Prostate gland (tissue), 2 donors: ENCODE measurements at regions not wholly inside any gene's neighbourhood (a gene's known extent, or its start where the extent isn't known, plus 50 kb on each side); places are given as distances from the start of the nearest gene placed in this dataset.

Source experiments
- CTCF ChIP-seq, 4 experiments: fragments of 200-600 bp in 2 of 4; fragments of 450-650 bp in 2 of 4; sonication (generic) in 2 of 4; IDR thresholded peaks; 1 replicate in 3 of 4; 2 replicates in 1 of 4; pipeline ENCODE4 v1.5.1; 2016 to 2019; ENCODE audit warnings: antibody characterized with exemption in 4 of 4, mild to moderate bottlenecking in 2 of 4, moderate library complexity in 2 of 4
- POLR2A ChIP-seq: fragments of 450-650 bp; IDR thresholded peaks from one replicate; pipeline ENCODE4 v1.6.1; 2016; ENCODE audit warnings: antibody characterized with exemption, mild to moderate bottlenecking
- POLR2AphosphoS5 ChIP-seq: sonication (generic); formaldehyde crosslinking; IDR thresholded peaks from one replicate; pipeline ENCODE4 v1.6.1; 2017; ENCODE audit warnings: antibody characterized with exemption

DNA sequence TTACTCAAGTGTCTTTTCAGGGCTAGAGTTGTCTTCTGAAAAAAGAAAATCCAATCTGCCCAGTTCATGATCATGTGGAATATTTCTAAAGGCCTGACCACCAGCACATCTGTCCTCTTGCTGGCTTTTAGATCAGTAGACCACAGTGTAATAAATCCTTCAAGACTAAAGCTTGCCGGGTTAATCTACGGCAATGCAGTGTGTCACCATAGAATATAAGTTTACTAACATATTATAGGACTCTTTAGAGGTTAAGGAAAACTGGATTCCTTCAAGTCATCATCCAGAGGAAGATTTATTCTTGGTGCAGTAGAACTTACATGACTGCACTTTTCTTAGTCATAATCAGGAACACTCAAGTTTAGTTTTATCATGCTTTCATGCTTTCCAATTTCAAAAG lies 349.5 kb downstream of the SEMA3D start:
- TF ChIP-seq CTCF (IDR thresholded peaks at IDR 0.05) (no peak), POLR2A (no peak), POLR2AphosphoS5 (no peak)
